Stimulated activated naive CD8-positive, alpha-beta T cell treated with anti-CD3 and anti-CD28 coated beads, Interleukin-15, Interleukin-2, amounts not matched to agents 100 U/mL and 50 U/mL, for 24 hours (primary cell): ENCODE measurements at regions not wholly inside any gene's neighbourhood (a gene's known extent, or its start where the extent isn't known, plus 50 kb on each side); places are given as distances from the start of the nearest gene placed in this dataset.

Source experiments
- ATAC-seq: fragments of 150-1000 bp; cut with Tn5 transposase; one replicate; pipeline ENCODE4 v1.10.0; 2021
- DNase-seq: peaks from one replicate; pipeline ENCODE4 v3.0.0; 2021

DNA sequence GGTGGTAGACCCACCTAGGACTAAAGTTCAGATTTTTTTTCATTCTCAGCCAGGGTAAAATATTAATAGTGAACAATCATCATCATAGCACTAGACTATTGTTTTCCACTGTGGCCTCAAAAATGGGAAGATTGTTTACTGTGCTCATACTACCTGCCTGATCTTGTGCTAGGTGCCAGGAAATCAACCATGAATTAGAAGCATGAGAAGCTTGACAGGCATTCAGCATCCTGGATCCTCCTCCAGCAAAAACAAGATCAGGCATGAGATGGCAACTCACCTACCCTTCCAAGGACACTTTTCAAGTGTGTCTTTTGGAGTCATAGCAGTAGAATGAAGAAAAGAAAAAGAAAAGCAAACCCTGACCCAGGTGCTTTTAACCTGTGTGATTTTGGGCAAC lies 174.2 kb downstream of the CYLD start:
- ATAC-seq (no peak), DNase-seq (no peak)

- no peak for ATAC-seq
Measured at GRCh38 chr16:50915120-50915519, 173.2 kb downstream of the CYLD start.

GRCh38 chr16:50910736-50911100 lies 168.8 kb downstream of the CYLD start:
- no peak for ATAC-seq
- no peak for DNase-seq

More at GRCh38 chr16:50915120-50915519, 173.2 kb downstream of the CYLD start:
- no peak for DNase-seq

- ATAC-seq (no peak), DNase-seq (no peak)
Measured at GRCh38 chr16:50909831-50910735, 168.2 kb downstream of the CYLD start.

GRCh38 chr16:50908468-50908867 lies 166.6 kb downstream of the CYLD start:
- no peak for DNase-seq
- no peak for ATAC-seq

DNA sequence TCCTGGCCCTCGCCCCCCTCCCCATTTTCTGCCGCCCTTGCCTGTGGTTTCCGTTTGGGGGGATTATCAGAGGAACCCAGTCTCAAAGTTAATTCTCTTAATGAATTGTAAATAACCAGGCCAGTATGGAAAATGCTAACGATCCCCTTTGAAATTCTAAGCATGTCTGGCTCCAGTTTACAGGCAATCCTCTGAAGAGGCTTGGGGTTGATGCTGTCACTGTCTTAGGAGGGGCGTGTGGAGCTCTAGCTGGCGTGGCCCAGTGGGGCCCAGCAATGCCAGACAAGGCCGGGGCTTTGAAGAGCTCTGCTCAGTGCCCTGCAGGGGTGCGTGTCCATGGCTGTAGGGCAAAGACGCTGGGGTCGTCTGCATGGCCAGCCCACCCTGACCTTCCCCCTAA lies 164.6 kb downstream of the CYLD start:
- ATAC-seq (no peak), DNase-seq (no peak)

- DNase-seq, result no peak
- no peak for ATAC-seq
Measured at GRCh38 chr16:50902457-50902856, 160.6 kb downstream of the CYLD start.

DNA sequence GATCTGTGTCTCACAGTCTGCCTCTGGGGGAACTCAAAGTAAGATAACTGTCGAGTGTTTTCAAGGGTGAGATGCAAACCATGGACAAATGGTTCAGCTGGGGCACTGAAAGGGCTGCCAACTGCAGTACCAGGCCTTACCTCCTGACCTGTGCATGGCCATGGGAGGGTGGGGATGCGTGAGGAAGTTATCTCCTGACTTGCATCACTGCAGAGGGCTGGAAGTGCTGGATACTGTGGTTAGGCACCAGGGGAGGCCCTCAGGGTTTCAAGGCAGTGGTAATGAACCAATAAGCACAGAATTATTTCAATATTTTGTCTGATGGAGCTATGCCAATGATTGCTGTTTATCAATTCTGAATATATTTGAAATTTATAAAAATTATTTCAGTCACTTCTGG lies 159.2 kb downstream of the CYLD start:
- no peak for ATAC-seq
- DNase-seq, result no peak

- no peak for DNase-seq
- no peak for ATAC-seq
Measured at GRCh38 chr16:50900391-50900942, 158.6 kb downstream of the CYLD start.

DNA sequence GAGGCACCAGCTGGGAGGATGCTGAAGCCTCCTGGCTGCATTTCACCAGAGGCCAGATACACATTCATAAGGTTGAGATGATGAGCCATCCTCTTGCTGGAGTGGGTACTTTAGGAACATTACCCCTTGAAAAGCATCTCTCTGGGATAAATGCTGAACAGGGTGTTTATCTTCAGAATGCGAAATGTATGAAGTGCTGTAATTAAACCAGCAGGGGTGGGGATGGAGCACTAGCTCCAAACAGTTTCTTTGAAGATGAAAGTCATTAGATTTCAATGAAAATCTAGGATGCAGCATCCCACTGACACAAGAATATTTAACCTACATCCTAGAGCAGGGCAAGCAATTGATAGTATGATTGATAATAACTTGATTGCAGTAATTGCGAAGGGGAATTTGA lies 158.1 kb downstream of the CYLD start:
- ATAC-seq (no peak), DNase-seq (no peak)

DNA sequence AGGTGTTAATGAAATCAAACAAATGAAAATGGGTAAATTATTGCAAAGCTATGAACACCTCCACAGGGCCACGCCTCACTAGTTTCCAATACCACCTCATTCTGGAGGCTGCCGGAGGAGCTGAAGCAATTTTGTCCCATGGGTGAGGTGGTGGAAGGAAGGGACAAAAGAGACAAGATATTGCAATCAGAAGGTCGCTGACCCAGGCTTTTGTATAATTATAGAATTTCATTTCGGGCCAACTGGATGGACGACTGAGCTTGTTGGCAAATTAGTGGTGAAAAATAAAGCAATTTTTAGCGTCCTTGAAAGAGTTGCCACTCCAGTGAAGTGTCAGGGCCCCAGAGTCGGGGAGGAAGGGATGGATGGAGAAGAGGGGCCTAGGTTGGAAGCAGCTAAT lies 147.9 kb downstream of the CYLD start:
- ATAC-seq (no peak), DNase-seq (no peak)

DNA sequence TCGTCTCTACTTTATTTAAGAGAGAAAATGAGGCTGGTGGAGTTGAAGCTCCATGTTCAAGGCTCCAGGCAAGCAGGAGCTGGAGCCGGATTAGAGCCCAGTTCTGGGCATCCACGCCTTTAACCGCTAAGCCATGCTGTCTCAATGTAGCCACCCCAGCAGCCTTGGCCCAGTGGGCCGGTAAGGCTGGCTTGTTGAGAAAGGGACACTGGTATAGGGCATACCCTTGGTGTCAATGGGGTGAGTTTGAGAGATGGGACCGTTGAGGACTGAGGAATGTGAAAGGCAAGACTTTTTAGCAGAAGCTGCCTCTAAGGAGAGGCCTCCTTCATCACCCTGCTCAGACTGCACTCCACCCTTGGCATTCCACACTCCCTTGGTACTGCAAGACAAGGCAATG lies 147.4 kb downstream of the CYLD start:
- DNase-seq (no peak), ATAC-seq (no peak)

DNA sequence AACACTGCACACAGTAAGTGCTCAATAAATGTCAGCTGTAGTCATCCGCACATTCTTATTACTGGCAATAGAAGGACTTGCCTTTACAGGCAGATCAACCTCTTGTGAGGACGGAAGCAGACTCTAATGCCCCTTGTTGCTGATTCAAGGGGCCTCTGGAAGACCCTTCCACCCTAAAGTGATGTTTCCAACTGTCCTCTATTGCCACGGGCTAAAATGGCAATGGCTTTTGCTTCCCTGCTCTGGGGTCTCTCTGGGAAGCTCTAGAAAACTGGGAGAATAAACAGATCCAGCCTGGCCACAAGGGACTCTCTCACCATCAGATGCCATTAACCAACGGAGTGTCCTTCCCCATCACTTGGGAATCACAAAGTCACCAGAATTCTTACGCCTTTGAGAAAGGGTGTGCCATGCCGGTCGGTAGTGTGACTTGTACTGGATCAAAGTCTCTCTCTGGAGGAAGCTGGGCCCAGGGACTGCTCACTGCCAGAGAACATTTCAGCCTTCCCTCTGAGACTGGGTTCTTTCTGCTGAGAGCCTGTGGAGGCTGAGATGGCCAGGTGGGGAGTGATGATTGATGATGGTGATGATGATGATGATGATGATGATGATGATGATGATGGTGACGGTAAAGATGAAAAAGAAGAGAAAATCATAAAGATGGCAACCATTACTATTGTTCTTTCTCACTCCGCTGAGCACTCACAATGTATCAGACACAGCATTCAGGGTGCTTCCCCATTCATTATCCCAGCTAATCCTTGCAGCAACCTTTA lies 146.8 kb downstream of the CYLD start:
- DNase-seq (no peak), ATAC-seq (no peak)

DNA sequence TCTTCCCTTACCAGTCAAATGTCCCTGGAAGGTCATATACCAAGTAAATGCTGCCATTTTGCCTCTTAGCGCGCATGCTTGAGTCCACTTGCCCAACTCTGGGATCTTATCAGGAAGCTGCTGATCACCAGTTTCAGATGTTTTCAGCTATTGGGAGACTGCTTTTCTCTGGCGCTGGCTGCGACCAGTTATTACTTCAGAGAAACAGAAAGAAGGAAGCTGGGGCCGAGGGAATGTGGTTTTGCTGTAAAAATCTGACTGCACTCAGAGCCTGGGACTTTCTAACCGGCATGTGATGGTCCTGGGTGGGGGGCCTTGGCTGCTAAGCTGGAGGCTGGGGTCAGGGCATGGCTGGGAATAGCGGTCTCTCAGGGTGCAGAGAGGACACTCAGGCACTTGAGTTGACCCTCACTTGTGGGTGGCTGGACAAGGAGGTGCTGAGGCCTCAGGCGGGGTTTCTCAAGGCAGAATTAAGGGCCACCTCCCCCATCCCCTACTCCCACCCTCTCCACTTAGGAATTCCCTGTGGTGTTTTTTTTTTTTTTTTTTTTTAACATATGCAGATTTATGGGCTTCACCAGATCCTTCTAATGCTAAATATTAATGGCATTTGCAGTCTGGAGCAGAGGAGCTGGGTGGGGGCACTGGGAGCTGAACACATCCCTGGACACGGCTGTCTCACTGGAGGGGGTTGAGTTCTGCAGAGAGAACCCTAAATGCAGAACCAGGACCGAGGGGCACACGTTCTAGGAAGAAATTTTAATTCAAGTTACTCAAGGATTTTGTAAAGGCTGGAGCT lies 145.8 kb downstream of the CYLD start:
- DNase-seq (no peak), ATAC-seq (no peak)

DNA sequence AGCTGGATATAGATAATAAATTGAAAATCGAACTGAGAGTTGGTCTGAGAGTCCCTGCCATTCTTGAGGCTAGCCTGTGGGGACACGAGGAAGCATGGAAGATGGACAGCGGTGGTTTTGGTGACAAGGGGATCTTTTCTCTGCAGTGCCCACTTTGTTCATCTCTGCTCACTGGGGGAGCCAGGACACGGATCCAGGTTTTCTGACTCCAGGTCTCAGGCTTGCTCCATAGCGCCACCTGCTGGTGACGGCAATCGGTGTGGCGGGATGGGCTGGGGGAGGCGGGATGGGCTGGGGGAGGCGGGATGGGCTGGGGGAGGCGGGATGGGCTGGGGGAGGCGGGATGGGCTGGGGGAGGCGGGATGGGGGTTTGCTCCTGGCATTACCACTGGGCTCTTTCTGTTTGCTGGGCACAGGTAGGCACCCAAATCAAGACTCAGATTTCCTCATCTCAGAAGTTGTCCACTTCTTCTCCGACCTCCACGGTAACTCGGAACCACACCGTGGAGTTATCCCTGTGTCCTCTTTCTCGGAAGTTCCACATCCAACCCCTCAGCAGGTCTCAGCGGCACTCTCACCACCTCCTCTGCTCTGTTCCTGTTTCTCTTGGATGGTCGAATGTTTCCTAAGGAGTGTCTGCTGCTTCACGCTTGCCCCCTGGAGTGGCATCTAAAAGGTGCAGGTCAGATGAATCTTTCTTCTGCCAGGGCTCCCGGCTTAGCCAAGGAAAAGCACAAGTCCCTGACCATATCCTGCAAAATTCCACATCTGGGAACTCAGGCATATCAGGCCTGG lies 142.4 kb downstream of the CYLD start:
- DNase-seq (peak; percentile 59), ATAC-seq (no peak)

DNA sequence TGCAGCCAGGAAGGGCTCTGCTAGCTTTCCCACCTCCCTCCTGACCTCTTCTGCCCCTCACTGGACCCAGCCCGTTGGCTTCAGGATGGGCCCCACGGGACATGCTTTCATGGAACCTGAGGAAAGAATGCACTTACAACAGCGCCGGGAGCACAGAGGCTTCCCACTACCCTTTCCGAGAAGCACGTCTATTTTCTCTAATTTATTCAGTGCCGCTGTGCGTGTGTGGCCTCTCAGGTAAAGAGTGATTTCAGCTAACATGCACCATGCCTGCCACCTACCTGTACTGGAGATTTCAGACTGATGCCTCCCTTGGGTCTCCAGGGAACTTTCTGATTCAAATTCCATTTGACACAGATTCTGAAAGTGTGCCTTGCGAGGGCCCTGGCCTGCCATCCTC lies 140.1 kb downstream of the CYLD start:
- DNase-seq (no peak), ATAC-seq (no peak)

- no peak for ATAC-seq
Measured at GRCh38 chr16:50881331-50881830, 139.5 kb downstream of the CYLD start.

GRCh38 chr16:50880926-50881325 lies 139.0 kb downstream of the CYLD start:
- DNase-seq (no peak), ATAC-seq (no peak)

More at GRCh38 chr16:50881331-50881830, 139.5 kb downstream of the CYLD start:
- DNase-seq, result no peak

DNA sequence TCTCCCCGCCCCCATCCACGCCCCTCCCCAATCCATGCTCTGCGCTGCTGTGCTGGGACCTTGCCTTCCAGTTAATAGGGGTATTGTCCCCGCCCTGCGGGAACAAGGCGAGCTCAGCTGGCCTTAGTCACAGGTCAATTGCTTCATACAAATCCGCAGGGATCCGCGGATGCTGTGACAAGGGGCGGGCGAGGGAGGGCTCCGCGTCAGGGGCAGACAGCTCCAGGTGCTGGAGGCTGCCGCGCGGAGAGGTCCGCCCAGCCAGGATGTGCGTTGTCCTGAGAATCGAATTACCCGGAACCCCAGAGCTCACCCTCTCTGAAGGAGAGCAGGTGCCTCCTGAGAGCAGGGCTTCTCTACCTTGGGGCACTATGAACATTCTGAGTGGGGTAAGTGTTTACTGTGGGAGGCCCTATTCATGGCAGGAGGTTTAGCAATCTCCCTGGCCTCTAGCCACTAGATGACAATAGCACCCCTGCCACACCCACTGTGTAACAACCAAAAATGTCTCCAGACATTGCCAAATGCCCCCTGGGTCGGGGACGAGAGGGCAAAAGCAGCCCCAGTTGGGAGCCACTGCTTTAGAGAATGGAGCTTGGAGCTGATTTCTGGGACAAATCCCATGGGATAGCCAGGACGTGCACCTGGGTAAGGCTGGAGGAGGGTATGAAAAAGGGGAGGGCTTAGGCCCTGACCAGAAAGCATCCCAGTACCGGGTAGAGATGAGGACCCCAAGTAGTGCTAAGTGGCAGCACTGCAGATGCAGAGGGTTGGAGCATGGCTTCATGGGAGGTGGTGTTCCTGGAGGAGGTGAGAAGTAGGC lies 138.2 kb downstream of the CYLD start:
- ATAC-seq (no peak), DNase-seq (no peak)

GRCh38 chr16:50878966-50879615 lies 137.2 kb downstream of the CYLD start:
- no peak for DNase-seq
- ATAC-seq, result no peak
